ENCODE measurements at regions not wholly inside any gene's neighbourhood (a gene's known extent, or its start where the extent isn't known, plus 50 kb on each side); places are given as distances from the start of the nearest gene placed in this dataset.

DNA sequence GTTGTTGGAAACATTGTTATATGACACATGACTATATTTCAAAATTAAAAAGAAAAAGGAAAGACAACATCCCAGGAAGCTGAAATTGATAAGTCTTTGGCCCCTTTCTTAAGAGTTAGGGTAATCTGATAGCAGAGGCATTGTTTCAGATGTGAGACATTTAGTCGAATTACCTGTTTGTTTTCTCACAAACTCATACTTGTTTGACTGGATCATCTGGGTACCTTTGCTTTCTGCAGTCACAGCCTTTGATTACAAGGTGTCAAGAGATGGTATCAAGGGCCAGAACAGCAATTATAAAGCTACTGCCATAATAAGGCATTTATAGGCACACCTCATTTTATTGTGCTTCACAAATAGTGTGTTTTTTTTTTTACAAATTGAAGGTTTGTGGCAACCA lies 136.3 kb downstream of the DUSP10 start:
- Histone ChIP-seq H3K79me2 (ENCODE audit: control insufficient read depth, insufficient read depth, low read length) (no peaks in the 10 kb centered on the region), H3K4me1 (ENCODE audit: control insufficient read depth, extremely low read depth, insufficient read depth, low read length) (peaks cover 2% of the 10 kb centered on the region), H3K36me3 (ENCODE audit: control insufficient read depth in 2 of 2, extremely low read depth in 1 of 2, insufficient read depth in 2 of 2, low read length in 2 of 2) (no peaks in the 10 kb centered on the region), H4K20me1 (ENCODE audit: control insufficient read depth, extremely low read depth, insufficient read depth, low read length) (no peaks in the 10 kb centered on the region), H3K9me3 (ENCODE audit: control insufficient read depth, low read depth, low read length) (no peaks in the 10 kb centered on the region), H3K4me2 (ENCODE audit: control insufficient read depth, extremely low read depth, insufficient read depth, low read depth, low read length) (no peak overlapping the region), H3K27me3 (ENCODE audit: control insufficient read depth, extremely low read depth, insufficient read depth, low read length) (no peaks in the 10 kb centered on the region), H3K27ac (ENCODE audit: control insufficient read depth, insufficient read depth, low read length) (no peak overlapping the region), H2AFZ (ENCODE audit: control insufficient read depth, low read length) (peak overlapping the region; percentile 10), H3K9me1 (ENCODE audit: control insufficient read depth, extremely low read depth, insufficient read depth, low read length) (no peaks in the 10 kb centered on the region), H3K4me3 (ENCODE audit: control insufficient read depth in 2 of 3, extremely low read depth in 1 of 3, insufficient read depth in 2 of 3, low read depth in 1 of 3, low read length in 3 of 3) (no peak overlapping the region), H3K9ac (ENCODE audit: control insufficient read depth, extremely low read depth, insufficient read depth, low read length) (no peak overlapping the region)
- FAIRE-seq (no peak), DNase-seq (ENCODE audit: low read depth, low spot score) (no peak)
- no peak for TF ChIP-seq EZH2 (IDR thresholded peaks at IDR 0.05; ENCODE audit: low read length)
- TF ChIP-seq, protein P1, sequence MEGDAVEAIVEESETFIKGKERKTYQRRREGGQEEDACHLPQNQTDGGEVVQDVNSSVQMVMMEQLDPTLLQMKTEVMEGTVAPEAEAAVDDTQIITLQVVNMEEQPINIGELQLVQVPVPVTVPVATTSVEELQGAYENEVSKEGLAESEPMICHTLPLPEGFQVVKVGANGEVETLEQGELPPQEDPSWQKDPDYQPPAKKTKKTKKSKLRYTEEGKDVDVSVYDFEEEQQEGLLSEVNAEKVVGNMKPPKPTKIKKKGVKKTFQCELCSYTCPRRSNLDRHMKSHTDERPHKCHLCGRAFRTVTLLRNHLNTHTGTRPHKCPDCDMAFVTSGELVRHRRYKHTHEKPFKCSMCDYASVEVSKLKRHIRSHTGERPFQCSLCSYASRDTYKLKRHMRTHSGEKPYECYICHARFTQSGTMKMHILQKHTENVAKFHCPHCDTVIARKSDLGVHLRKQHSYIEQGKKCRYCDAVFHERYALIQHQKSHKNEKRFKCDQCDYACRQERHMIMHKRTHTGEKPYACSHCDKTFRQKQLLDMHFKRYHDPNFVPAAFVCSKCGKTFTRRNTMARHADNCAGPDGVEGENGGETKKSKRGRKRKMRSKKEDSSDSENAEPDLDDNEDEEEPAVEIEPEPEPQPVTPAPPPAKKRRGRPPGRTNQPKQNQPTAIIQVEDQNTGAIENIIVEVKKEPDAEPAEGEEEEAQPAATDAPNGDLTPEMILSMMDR (optimal IDR thresholded peaks at IDR 0.05 in 1 of 3, IDR thresholded peaks at IDR 0.05 in 1 of 3, conservative IDR thresholded peaks at IDR 0.05 in 1 of 3; ENCODE audit: extremely low read depth in 1 of 3, insufficient read depth in 2 of 3, low read length in 3 of 3): no peak
- dilution Hi-C loops (cut with MboI; ENCODE audit: extremely low pct_ligation_motif_present, low sequenced_read_pairs): no loop called here

GRCh38 chr1:221606256-221606655 lies 135.6 kb downstream of the DUSP10 start:
- DNase-seq (ENCODE audit: low read depth, low spot score) (no peak), FAIRE-seq (no peak)
- dilution Hi-C loops (cut with MboI; ENCODE audit: extremely low pct_ligation_motif_present, low sequenced_read_pairs): no loop called here
- no peak overlapping the region for H3K27ac ChIP-seq (ENCODE audit: control insufficient read depth, insufficient read depth, low read length)
- H4K20me1 ChIP-seq (ENCODE audit: control insufficient read depth, extremely low read depth, insufficient read depth, low read length): no peaks in the 10 kb centered on the region
- no peaks in the 10 kb centered on the region for H3K27me3 ChIP-seq (ENCODE audit: control insufficient read depth, extremely low read depth, insufficient read depth, low read length)
- H3K4me2 ChIP-seq (ENCODE audit: control insufficient read depth, extremely low read depth, insufficient read depth, low read depth, low read length): no peak overlapping the region
- no peaks in the 10 kb centered on the region for H3K9me3 ChIP-seq (ENCODE audit: control insufficient read depth, low read depth, low read length)
- no peaks in the 10 kb centered on the region for H3K36me3 ChIP-seq (ENCODE audit: control insufficient read depth in 2 of 2, extremely low read depth in 1 of 2, insufficient read depth in 2 of 2, low read length in 2 of 2)
- peaks cover 2% of the 10 kb centered on the region for H3K4me1 ChIP-seq (ENCODE audit: control insufficient read depth, extremely low read depth, insufficient read depth, low read length)
- H3K9me1 ChIP-seq (ENCODE audit: control insufficient read depth, extremely low read depth, insufficient read depth, low read length): no peaks in the 10 kb centered on the region
- H2AFZ ChIP-seq (ENCODE audit: control insufficient read depth, low read length): peak overlapping the region; percentile 9
- TF ChIP-seq, protein P1 (optimal IDR thresholded peaks at IDR 0.05 in 1 of 3, IDR thresholded peaks at IDR 0.05 in 1 of 3, conservative IDR thresholded peaks at IDR 0.05 in 1 of 3; ENCODE audit: extremely low read depth in 1 of 3, insufficient read depth in 2 of 3, low read length in 3 of 3): no peak
- TF ChIP-seq EZH2 (IDR thresholded peaks at IDR 0.05; ENCODE audit: low read length): no peak
- H3K9ac ChIP-seq (ENCODE audit: control insufficient read depth, extremely low read depth, insufficient read depth, low read length): no peak overlapping the region
- no peak overlapping the region for H3K4me3 ChIP-seq (ENCODE audit: control insufficient read depth in 2 of 3, extremely low read depth in 1 of 3, insufficient read depth in 2 of 3, low read depth in 1 of 3, low read length in 3 of 3)
- H3K79me2 ChIP-seq (ENCODE audit: control insufficient read depth, insufficient read depth, low read length): no peaks in the 10 kb centered on the region
